PFSK-1 (cell line): ENCODE measurements at regions not wholly inside any gene's neighbourhood (a gene's known extent, or its start where the extent isn't known, plus 50 kb on each side); places are given as distances from the start of the nearest gene placed in this dataset.

ENCODE experiments used
- POLR2AphosphoS5 ChIP-seq: IDR thresholded peaks from 2 replicates; pipeline ENCODE4 v1.6.1; 2012; ENCODE audit warnings: low read depth, mild to moderate bottlenecking, control low read depth, low read length, moderate library complexity
- REST ChIP-seq, 2 experiments: IDR thresholded peaks; 2 replicates each; pipeline versions ENCODE4 v1.6.1 to v1.8.0; 2011 to 2012; ENCODE audit warnings: low read depth in 2 of 2, low read length in 2 of 2, control low read depth in 1 of 2, inconsistent platforms in 1 of 2, mild to moderate bottlenecking in 1 of 2, moderate library complexity in 1 of 2; ENCODE audit not compliant: insufficient read depth in 1 of 2

- TF ChIP-seq POLR2AphosphoS5 (no peak), REST (IDR thresholded peaks at IDR 0.05; ENCODE audit: insufficient read depth in 1 of 2, low read depth in 2 of 2, low read length in 2 of 2) (no peak)
Observed at GRCh38 chr3:168628549-168628948, 532.8 kb upstream of the GOLIM4 start.
